Thyroid gland (tissue), 4 donors: ENCODE measurements at regions not wholly inside any gene's neighbourhood (a gene's known extent, or its start where the extent isn't known, plus 50 kb on each side); places are given as distances from the start of the nearest gene placed in this dataset.

Source experiments
- DNase-seq, 2 donors: peaks; one replicate each; pipeline ENCODE4 v3.0.0-alpha.2; 2019
- H3K27ac ChIP-seq, 3 donors: fragments of 200-600 bp; sonication (generic); 1 replicate in 2 of 3; 2 replicates in 1 of 3; pipeline ENCODE4 v1.5.1; 2016 to 2019; ENCODE audit warnings: mild to moderate bottlenecking in 1 of 3, moderate library complexity in 1 of 3
- H3K27me3 ChIP-seq: fragments of 200-600 bp; sonication (generic); one replicate; pipeline ENCODE4 v1.5.1; 2019
- H3K36me3 ChIP-seq, 2 donors: fragments of 200-600 bp; sonication (generic); one replicate each; pipeline ENCODE4 v1.5.1; 2016 to 2019
- H3K4me1 ChIP-seq, 2 donors: fragments of 200-600 bp; sonication (generic); one replicate each; pipeline ENCODE4 v1.5.1; 2017 to 2019
- H3K4me3 ChIP-seq, 3 donors: fragments of 200-600 bp; sonication (generic); replicated peaks in 1 of 3; 1 replicate in 2 of 3; 2 replicates in 1 of 3; pipeline ENCODE4 v1.5.1; 2016; ENCODE audit warnings: mild to moderate bottlenecking in 1 of 3
- H3K9me3 ChIP-seq: fragments of 200-600 bp; sonication (generic); one replicate; pipeline ENCODE4 v1.5.1; 2017
- POLR2A ChIP-seq, 2 donors: fragments of 450-650 bp; IDR thresholded peaks; one replicate each; pipeline ENCODE4 v1.6.1; 2017; ENCODE audit warnings: antibody characterized with exemption in 2 of 2, mild to moderate bottlenecking in 2 of 2, moderate library complexity in 1 of 2
- WGBS, 2 donors: methylation state at CpG; one replicate each; pipeline ENCODE4 v1.1.5; 2017; 5-methylcytosine and 5-hydroxymethylcytosine counted together
- intact Hi-C: fragments of 100-400 bp; cut with DNase I; formaldehyde crosslinking; loops from one replicate; pipeline ENCODE4 v1.15.1; 2023
- TF ChIP-seq, protein P1 (sequence below), 6 experiments: fragments of 200-600 bp in 3 of 6; fragments of 450-650 bp in 3 of 6; sonication (generic) in 3 of 6; IDR thresholded peaks; one replicate each; pipeline ENCODE4 v1.5.1; 2016 to 2019; ENCODE audit warnings: antibody characterized with exemption in 6 of 6, mild to moderate bottlenecking in 2 of 6, inconsistent platforms in 1 of 6, moderate library complexity in 1 of 6

- Histone ChIP-seq H3K36me3 (no peaks in the 10 kb centered on the region), H3K27ac (no peak overlapping the region), H3K4me3 (no peak overlapping the region), H3K27me3 (no peaks in the 10 kb centered on the region), H3K4me1 (peaks cover 6 to 11% of the 10 kb centered on the region in 2 donors), H3K9me3 (no peaks in the 10 kb centered on the region)
- 75 to 79% methylated on average over 6 of the region's 6 CpGs for WGBS, 2 donors
- DNase-seq: no peak
- intact Hi-C loops: no loop called here
- TF ChIP-seq, protein P1, sequence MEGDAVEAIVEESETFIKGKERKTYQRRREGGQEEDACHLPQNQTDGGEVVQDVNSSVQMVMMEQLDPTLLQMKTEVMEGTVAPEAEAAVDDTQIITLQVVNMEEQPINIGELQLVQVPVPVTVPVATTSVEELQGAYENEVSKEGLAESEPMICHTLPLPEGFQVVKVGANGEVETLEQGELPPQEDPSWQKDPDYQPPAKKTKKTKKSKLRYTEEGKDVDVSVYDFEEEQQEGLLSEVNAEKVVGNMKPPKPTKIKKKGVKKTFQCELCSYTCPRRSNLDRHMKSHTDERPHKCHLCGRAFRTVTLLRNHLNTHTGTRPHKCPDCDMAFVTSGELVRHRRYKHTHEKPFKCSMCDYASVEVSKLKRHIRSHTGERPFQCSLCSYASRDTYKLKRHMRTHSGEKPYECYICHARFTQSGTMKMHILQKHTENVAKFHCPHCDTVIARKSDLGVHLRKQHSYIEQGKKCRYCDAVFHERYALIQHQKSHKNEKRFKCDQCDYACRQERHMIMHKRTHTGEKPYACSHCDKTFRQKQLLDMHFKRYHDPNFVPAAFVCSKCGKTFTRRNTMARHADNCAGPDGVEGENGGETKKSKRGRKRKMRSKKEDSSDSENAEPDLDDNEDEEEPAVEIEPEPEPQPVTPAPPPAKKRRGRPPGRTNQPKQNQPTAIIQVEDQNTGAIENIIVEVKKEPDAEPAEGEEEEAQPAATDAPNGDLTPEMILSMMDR (IDR thresholded peaks at IDR 0.05): no peak
- no peak for TF ChIP-seq POLR2A (IDR thresholded peaks at IDR 0.05)
These were observed 311.0 kb downstream of the NDUFA10 start for GRCh38 chr2:239714116-239714515.

- no peak for DNase-seq
- no peaks in the 10 kb centered on the region for H3K27me3 ChIP-seq
- no peaks in the 10 kb centered on the region for H3K9me3 ChIP-seq
- TF ChIP-seq, protein P1 (IDR thresholded peaks at IDR 0.05): no peak
- TF ChIP-seq POLR2A (IDR thresholded peaks at IDR 0.05): no peak
- 95 to 97% methylated on average over 3 of the region's 3 CpGs for WGBS, 2 donors
- no peaks in the 10 kb centered on the region for H3K36me3 ChIP-seq
- H3K4me3 ChIP-seq: no peak overlapping the region
- H3K27ac ChIP-seq: no peak overlapping the region
- intact Hi-C loops: no loop called here
- peaks cover 6 to 11% of the 10 kb centered on the region in 2 donors for H3K4me1 ChIP-seq
These were observed 311.9 kb upstream of the HDAC4 start for GRCh38 chr2:239712755-239713154.

- TF ChIP-seq POLR2A (IDR thresholded peaks at IDR 0.05): no peak
- TF ChIP-seq, protein P1 (IDR thresholded peaks at IDR 0.05): no peak
- intact Hi-C loops: no loop called here
- Histone ChIP-seq H3K27ac (no peak overlapping the region), H3K4me3 (no peak overlapping the region), H3K9me3 (no peaks in the 10 kb centered on the region), H3K4me1 (peaks cover 6 to 7% of the 10 kb centered on the region in 2 donors), H3K27me3 (no peaks in the 10 kb centered on the region), H3K36me3 (no peaks in the 10 kb centered on the region)
- DNase-seq: no peak
- WGBS, 2 donors: 90 to 94% methylated on average over 7 to 8 of the region's 8 CpGs
These were observed 311.2 kb upstream of the HDAC4 start for GRCh38 chr2:239711911-239712570.

DNA sequence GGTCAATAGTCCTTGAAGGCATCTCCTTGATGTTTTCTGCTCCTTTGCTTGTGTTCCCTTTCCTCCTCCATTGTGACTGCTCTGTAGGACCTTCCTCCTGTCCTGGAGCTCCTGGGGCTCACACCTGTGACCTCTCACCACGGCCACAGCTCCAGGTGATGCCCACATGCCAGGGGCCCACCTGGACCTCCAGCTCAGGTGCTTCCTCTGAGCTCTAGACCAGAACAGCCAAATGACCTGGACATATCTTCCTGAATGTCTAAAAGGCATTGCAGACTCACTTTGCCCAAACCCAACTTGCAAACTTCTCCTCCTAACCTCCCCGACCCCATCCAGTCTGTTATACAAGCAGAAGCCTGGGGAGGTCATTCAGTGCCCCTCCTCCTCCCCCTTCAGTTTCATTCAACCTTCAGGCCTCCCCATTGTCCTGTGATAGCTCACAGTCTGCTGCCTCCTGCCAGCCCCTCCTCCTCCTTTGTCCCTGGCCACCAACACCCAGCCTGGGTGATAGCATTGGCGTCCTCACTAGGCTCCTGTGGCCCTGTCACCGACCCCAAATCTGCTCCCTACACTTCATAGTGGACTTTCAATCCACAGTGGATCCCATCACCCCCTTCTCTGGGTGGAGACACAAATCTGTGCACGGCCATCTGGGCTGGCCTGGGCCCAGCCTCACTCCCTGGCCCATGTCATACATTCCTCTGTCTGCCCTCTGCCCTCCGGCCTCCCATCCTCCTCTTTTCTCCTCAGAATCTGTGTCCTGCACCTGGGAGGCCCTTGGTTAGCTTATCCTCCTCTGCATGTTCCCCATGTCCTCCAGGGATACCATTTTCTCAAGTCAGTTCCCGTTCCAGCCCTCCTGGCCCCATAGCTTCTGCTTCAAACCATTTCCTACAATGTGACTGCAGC is 310.4 kb upstream of the HDAC4 start:
- H3K27me3 ChIP-seq: no peaks in the 10 kb centered on the region
- intact Hi-C loops: no loop called here
- no peak overlapping the region for H3K27ac ChIP-seq
- 59 to 61% methylated on average over 7 of the region's 7 CpGs for WGBS, 2 donors
- DNase-seq: no peak
- no peak for TF ChIP-seq POLR2A (IDR thresholded peaks at IDR 0.05)
- TF ChIP-seq, protein P1 (IDR thresholded peaks at IDR 0.05): no peak
- H3K9me3 ChIP-seq: no peaks in the 10 kb centered on the region
- no peak overlapping the region for H3K4me3 ChIP-seq
- peaks cover 3 to 5% of the 10 kb centered on the region in 2 donors for H3K4me1 ChIP-seq
- no peaks in the 10 kb centered on the region for H3K36me3 ChIP-seq

- DNase-seq: peak; percentile 66
- Histone ChIP-seq H3K27me3 (no peaks in the 10 kb centered on the region), H3K9me3 (no peaks in the 10 kb centered on the region), H3K36me3 (no peaks in the 10 kb centered on the region), H3K4me1 (peaks cover 7 to 11% of the 10 kb centered on the region in 2 donors), H3K4me3 (no peak overlapping the region), H3K27ac (no peak overlapping the region)
- 13 to 26% methylated on average over 8 of the region's 8 CpGs for WGBS, 2 donors
- TF ChIP-seq, protein P1 (IDR thresholded peaks at IDR 0.05): no peak
- no peak for TF ChIP-seq POLR2A (IDR thresholded peaks at IDR 0.05)
- intact Hi-C loops: no loop called here
These were observed 305.5 kb upstream of the HDAC4 start for GRCh38 chr2:239706367-239706766.
